Stimulated activated CD4-positive, alpha-beta T cell treated with anti-CD3 and anti-CD28 coated beads, TNF-alpha, amount 100 ng/mL, for 24 hours (primary cell): ENCODE measurements at regions not wholly inside any gene's neighbourhood (a gene's known extent, or its start where the extent isn't known, plus 50 kb on each side); places are given as distances from the start of the nearest gene placed in this dataset.
"Not testable (repeated sequence)": the region's sequence is repeated elsewhere in the genome, so short reads cannot be mapped to it uniquely, and the experiment has no call there.

ENCODE experiments used
- DNase-seq, 3 experiments: peaks; one replicate each; pipeline ENCODE4 v3.0.0-alpha.2; 2020; ENCODE audit warnings: low read depth in 3 of 3

- not testable (repeated sequence) for DNase-seq
Measured at GRCh38 chr15:20267996-20268395, 273.6 kb downstream of the GOLGA6L6 start.

GRCh38 chr15:20267051-20267730 is 274.4 kb downstream of the GOLGA6L6 start:
- not testable (repeated sequence) for DNase-seq

GRCh38 chr15:20265710-20266109 is 275.9 kb downstream of the GOLGA6L6 start:
- DNase-seq = not testable (repeated sequence)

- not testable (repeated sequence) for DNase-seq
Measured at GRCh38 chr15:20261321-20262280, 280.0 kb downstream of the GOLGA6L6 start.

- not testable (repeated sequence) for DNase-seq
Measured at GRCh38 chr15:20260650-20261049, 280.9 kb downstream of the GOLGA6L6 start.

GRCh38 chr15:20259559-20260190 is 281.9 kb downstream of the GOLGA6L6 start:
- not testable (repeated sequence) for DNase-seq

GRCh38 chr15:20256394-20256793 is 285.2 kb downstream of the GOLGA6L6 start:
- DNase-seq = not testable (repeated sequence)

GRCh38 chr15:20255641-20256040 is 286.0 kb downstream of the GOLGA6L6 start:
- not testable (repeated sequence) for DNase-seq

GRCh38 chr15:20253047-20253615 is 288.5 kb downstream of the GOLGA6L6 start:
- DNase-seq = not testable (repeated sequence)

- DNase-seq = not testable (repeated sequence)
Measured at GRCh38 chr15:20252040-20252439, 289.6 kb downstream of the GOLGA6L6 start.

- not testable (repeated sequence) for DNase-seq
Measured at GRCh38 chr15:20251214-20252005, 290.2 kb downstream of the GOLGA6L6 start.

GRCh38 chr15:20250206-20250605 is 291.4 kb downstream of the GOLGA6L6 start:
- DNase-seq = not testable (repeated sequence)

- DNase-seq = not testable (repeated sequence)
Measured at GRCh38 chr15:20249677-20249970, 292.0 kb downstream of the GOLGA6L6 start.

GRCh38 chr15:20248434-20248833 is 293.2 kb downstream of the GOLGA6L6 start:
- DNase-seq = not testable (repeated sequence)

GRCh38 chr15:20247137-20247536 is 294.5 kb downstream of the GOLGA6L6 start:
- not testable (repeated sequence) for DNase-seq

- not testable (repeated sequence) for DNase-seq
Measured at GRCh38 chr15:20246624-20247023, 295.0 kb downstream of the GOLGA6L6 start.

GRCh38 chr15:20245856-20246255 is 295.7 kb downstream of the GOLGA6L6 start:
- DNase-seq = not testable (repeated sequence)

GRCh38 chr15:20244792-20245191 is 296.8 kb downstream of the GOLGA6L6 start:
- not testable (repeated sequence) for DNase-seq

GRCh38 chr15:20243486-20244240 is 297.9 kb downstream of the GOLGA6L6 start:
- DNase-seq = not testable (repeated sequence)

GRCh38 chr15:20240366-20240917 is 301.2 kb downstream of the GOLGA6L6 start:
- DNase-seq = not testable (repeated sequence)
